Renal pelvis (tissue), 1 donor: ENCODE measurements at regions not wholly inside any gene's neighbourhood (a gene's known extent, or its start where the extent isn't known, plus 50 kb on each side); places are given as distances from the start of the nearest gene placed in this dataset.
A peak's percentile ranks its signal among the peaks of the same experiment; 100 is the strongest.
"Not testable (repeated sequence)": the region's sequence is repeated elsewhere in the genome, so short reads cannot be mapped to it uniquely, and the experiment has no call there.

ENCODE experiments used
- DNase-seq: peaks from one replicate; pipeline ENCODE4 v3.0.0-alpha.2; 2013

DNA sequence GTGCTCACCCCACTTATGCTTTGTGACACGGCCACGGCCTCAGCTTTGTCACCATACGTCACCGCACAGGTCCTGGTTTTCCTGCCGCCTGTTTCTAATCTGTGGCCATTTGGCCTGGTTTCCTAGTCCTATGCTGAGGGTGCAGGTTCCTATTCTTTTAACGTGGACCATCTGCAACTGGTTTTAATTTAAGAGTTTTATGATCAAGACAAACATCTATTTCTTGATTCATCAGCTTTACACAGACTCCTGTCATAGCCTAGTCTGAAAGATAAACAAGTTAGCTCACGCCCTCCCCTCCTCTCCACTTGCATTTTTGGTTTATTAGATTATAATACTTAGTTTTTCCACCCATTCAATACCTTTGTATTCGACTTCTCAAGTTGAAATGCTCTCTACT lies 97.5 kb upstream of the RPS6KA2 start:
- no peak for DNase-seq

DNA sequence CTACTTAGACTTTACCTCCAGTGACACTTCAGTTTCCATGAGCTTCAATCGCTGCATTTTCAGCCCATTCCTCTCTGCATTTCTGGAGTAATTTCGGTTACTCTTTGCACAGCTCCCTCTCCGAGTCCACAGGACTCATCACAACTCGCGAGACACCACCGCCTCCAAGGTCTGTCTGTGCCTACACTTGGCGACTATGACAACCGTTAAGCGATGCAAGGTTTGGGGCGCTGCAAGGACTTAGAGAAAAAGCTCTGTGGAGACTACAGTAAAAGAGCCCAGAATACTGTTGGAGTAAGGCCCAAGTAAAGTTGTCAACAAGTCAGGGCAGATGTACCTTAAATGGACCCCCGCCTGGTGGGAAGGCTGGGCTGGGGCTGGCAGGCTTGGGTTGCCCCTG lies 95.7 kb upstream of the RPS6KA2 start:
- no peak for DNase-seq

DNA sequence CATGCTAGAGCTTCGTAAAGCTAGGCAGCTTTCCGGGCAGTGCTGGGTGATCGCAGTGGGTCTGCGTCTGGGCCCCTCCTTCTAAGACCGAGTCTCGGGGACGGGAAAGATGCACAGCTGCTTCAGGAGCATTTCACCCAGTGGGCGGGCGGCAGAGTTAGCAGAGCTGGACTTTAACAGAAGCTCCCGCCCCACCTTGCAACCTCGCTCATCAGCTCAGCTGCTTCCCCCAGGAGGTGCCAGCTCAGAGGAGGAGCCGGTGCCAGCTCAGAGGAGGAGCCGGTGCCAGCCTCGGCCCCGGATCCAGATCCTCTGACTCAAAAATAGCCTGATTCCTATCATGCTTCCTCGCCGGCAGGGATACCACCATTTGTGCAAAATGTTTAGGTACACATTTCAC lies 94.5 kb upstream of the RPS6KA2 start:
- DNase-seq: no peak

DNA sequence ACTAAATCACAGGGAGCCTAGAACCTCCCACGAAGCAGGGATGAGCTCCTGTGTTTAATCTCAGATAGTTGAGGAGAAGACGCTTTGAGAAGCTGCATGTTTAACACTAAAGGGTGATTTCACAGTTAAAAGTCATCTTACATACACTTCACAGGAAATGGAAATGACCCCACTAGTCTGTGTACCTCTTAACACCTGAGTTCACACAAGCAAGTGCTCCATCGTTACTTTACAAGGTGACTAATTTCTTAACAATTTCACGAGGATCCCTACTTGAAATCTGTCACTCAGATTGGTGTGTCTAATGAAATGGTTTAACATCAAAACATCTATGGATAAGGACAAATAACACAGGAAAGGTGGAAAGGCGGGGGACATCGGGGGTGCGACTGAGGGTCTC lies 93.8 kb upstream of the RPS6KA2 start:
- no peak for DNase-seq

DNA sequence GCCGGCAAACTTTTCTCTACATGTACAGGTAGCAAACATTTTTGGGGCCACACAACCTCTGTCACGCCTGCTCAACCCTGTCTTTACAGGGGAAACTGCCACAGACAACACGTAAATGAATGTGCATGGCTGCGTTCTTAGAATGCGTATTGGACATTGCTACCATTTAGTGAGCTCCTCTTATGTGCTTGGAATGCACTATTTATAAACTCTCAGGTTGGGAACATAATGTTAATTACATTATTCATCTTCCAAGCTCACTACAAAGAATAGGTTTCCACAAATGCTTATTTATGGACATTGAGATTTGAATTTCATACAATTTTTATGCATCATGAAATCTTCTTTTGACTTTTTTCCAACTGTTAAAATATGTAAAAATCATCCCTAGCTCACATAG lies 92.0 kb upstream of the RPS6KA2 start:
- no peak for DNase-seq

DNA sequence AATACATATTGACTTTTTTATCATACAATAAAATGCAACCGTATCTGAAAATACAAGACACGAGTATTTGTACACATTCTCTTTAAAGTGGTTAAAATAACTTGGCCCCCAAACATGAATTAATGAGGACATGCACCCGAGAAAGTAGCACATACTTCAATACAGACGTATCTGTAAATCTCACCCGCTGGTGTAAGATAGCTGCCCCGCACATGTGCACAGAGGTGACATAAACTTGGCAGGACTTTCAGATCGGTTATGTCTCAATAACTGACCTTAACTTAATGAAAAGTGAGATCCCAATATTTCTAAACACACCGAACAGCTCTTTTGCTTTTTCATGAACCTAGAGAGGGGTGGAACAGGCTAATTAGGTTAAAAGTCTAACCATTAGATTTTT lies 91.5 kb upstream of the RPS6KA2 start:
- no peak for DNase-seq

DNA sequence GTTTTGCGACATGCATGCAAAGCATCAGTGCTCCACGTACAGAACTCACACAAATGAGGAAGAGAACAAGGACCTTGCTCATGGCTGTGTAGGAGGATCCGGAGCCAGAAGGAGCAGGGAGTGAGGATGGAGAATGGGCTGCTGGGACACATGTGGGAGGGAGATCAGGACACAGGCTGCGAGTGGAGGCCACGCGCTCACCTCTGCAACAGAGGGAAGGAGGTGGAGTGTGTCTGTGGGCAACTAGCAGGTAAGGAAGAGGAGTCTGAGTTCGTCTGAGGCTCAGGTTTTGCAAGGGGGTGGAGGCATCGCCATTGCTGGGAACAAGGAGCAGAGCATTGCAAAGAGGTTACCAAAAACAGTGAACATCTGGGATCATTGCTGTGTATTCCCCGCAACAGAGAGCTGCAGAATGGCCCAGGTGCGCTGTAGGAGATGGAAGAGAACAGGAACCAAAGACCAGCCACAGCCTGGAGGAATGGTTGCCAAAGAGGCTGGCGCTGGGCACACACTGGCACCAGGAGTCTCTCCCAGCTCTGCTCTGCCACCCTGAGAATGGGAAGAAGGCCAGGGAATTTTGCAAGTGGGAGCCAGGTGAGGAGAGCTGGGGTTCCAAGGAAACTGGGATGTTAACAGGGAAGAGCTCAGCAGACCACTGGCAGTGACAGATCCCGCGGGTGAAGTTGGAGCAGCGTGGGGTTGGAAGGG lies 90.0 kb upstream of the RPS6KA2 start:
- no peak for DNase-seq

DNA sequence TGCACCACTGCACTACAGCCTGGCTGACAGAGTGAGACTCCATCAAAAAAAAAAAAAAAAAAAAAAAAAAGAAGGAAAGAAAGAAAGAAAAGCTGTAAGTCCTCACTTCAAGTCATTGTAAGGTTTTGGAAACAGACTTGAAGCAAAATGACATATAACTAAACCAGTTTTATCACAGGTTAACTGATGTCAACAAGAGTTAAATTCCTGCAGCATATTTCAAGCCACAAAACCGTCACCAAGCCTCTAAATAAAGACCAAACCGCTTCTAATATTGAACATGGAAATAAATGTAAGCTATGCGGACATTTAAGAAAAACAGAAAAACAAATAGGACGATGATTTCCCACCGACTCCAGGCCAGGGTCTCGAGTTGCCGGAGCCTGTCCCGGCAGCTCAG lies 88.9 kb upstream of the RPS6KA2 start:
- DNase-seq: peak; percentile 59

DNA sequence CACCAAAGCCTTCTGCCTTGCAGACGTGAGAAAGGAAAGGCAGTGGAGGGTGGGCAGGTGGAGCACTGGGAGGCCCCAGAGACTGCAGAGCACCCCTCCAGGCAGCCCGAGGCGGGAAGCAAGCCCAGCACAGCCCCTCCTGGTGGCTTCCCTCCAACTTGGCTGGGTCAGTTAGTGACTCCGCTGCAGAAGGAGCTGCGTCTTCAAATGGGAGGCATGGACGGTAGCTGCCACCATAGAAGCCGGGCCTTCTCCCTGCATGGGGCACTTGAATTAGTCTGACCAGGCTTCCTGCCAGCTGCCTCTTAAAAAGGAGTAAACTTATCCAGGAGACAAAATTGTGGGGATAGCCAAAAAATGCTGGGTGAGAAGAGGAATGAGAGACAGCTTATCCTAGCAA lies 88.0 kb upstream of the RPS6KA2 start:
- no peak for DNase-seq

DNA sequence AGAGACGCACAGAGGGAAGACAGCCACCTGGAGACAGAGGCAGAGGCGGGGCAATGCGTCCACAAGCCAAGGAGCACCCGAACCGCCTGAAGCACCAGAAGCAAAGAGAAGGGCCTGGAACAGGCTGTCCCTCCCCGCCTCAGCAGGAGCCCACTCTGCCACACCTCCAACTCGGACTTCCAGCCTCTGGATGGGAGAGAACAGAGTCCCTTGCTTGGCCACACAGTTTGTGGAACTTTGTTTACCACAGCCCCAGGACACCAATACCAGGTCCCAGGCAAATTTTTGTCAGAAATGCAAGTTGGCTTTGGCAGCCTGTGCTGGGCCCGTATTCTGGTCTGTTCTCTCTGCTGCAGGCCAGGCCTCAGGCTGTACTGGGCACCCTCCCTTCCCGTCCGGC lies 87.5 kb upstream of the RPS6KA2 start:
- DNase-seq: no peak

DNA sequence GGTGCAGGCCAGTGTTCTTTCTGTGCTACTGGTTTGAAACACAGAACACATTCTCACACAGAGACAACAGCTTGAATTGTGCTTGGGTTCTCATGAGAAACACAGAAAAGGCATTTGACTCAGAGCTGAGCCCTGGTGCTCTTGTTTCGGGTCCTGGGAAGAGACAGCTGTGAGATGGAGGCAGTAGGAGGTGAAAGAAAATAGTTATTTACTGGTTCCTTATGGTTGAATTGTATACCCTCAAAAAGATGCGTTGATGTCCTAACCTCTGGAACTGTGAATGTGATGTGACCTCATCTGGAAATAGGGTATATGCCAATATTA lies 87.1 kb upstream of the RPS6KA2 start:
- no peak for DNase-seq

DNA sequence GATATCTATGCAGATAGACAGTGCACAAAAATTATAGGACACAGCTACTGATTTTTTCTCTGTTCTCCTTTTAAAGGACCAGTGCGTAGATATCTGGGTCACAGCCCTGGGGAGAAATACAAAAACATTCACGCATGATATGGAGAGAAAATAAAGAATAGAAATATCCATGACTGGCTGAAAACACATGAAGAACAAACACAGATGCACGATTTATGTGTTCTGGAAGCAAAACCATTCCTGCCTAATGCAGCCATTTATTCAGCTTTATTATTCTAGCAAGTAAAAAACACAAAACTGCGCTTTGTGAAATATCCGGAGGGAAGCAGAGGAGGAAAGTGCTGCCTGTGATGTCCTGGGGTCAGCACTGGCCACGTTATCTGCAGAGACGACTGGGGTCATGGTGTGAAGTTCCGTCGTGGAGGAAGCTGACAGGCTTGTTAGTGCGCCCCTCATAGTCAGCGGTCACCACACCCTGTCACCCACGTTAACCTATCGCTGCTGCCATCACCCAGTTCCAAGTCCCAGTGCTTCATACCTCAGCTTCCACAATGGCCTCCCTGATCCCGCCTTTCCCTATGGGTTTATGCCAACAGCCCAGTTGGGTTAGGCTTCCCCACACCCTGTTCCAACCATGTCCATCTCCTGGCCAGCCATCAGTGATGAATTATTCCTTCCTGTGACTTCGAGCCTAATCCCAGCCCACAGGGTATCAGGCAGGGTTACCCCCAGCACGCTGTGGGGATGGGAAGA lies 86.6 kb upstream of the RPS6KA2 start:
- peak; percentile 51 for DNase-seq

DNA sequence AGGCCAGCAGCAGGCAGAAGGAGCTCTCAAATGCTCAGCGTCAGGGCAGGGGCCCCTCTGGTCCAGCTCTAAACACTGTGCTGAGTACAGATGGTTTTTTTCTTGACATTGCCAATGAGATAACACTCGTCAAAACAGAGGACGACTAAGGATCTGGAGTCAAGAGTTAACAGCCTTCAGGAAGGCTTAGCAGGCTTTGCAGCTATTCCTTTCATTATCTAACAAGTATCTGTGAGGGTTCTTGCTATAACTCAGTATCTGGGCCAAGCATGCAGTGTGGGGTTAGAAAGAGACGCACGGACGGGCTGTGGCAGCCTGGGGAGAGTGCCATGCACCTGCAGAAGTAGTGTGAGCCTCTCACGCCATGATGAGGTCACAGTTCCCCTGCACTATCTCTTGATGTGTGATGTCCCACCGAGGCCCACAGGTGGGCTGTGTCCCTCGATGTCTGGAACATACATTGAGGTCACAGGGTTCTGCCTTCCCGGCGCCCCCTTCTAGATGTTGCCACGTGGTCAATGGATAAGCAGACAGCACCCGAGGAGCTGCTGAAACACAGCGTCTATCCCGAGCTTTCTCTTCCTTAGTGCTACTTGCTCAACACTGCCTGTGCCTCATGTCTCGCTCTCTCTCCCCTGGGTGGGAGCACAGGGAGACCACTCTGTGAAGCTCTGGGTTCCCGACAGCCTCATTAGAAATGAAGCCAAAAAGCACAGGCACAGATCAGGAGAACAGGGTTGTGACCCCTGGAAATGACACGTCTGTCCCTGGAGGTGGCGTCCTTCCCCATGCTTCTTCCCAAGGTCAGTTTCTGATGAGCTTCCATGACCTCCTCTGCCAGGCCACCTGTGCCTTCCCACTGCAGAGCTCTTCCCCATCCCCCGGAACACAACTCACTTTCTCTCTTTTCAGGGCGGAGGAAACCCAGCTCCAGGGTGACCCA lies 85.5 kb upstream of the RPS6KA2 start:
- DNase-seq: no peak

DNA sequence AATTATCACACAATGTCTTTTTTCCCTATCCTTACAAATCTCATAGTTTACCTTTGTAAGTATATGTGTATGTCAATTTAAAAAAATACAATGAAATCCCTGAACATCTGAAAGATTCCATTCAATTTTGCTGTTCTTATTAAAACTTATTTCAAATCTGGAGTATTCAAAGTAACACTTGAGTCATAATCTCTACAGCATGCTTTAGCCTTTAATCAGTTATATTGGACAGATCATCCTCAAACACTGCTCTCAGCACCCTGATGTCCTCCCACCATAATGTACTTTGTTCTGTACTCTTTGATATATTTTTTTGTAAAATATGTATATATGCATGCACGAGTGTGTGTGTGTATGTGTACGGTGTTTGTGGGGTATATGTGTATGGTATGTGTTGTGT lies 83.0 kb upstream of the RPS6KA2 start:
- no peak for DNase-seq

DNA sequence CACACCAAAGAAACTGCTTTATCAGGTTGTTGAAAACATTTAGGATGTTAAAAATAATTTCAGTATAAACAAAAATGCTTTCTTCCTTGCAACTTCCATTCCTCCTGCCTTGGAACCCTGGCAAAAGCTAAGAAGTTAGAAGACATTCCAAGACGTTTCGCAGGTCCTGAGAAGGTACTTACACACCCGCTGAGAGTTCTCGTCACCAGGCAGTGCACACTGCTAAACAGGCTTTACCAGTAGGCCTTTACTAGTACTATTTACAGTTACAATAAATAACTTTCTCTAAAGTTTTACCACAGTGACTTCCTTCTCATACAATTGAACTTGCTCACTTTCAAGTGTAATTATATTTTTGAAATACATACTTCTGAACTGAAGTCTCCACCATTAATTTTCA lies 81.4 kb upstream of the RPS6KA2 start:
- no peak for DNase-seq

DNA sequence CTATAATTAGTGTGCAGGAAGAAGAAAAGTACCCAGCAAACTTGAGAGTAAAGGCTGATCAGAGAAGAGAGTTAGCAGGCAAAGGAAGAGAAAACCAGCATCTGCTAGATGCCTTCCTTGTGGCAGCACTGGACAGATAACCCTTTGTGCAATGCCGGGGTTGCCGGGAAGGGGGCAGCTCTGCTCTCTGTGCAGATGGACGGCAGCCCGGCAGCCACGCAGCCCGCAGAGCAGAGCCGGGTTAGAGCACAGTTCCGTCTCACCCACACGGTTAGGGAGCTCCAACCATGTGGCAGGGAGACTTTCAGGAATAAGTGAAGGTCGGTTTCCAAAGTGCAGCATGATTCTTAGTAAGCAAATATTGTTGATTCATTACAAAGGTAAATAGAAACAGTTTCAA lies 80.0 kb upstream of the RPS6KA2 start:
- DNase-seq: no peak

DNA sequence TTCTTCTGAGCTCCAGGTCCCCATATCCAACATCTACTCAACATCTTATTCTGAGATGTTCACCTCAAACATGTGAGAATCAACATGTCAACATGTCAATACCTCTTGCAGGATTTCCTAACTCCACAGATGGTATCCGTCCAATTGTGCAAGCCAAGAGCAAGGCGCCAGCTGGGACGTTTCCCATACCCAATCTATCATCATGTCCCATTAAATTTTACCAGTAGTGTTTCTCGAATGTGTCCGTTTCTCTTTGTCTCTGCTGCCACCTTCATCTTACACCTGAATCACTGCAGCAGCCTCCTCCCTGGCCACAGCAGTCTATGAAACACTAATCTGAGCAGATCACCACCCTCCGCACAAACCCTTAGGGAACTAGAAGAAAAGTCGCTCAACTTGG lies 78.0 kb upstream of the RPS6KA2 start:
- DNase-seq: no peak

DNA sequence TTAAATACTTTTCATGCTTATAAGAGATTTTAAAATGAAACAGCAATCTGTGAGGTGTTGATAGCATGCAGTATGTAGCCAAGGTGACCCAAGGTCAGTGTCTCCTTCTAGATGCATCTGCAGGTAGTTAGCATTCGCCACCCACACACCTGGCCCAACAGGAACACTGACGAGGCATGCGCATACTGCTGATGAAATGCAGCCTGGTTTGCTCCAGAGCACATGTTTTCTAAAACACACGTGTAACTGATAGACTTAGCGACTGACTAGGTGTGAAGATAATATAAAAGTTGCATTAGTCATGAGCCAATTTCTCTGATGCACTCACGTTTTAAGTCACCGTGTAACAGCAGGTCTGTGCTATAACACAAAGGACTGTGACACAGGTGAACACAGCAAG lies 77.1 kb upstream of the RPS6KA2 start:
- DNase-seq: no peak

DNA sequence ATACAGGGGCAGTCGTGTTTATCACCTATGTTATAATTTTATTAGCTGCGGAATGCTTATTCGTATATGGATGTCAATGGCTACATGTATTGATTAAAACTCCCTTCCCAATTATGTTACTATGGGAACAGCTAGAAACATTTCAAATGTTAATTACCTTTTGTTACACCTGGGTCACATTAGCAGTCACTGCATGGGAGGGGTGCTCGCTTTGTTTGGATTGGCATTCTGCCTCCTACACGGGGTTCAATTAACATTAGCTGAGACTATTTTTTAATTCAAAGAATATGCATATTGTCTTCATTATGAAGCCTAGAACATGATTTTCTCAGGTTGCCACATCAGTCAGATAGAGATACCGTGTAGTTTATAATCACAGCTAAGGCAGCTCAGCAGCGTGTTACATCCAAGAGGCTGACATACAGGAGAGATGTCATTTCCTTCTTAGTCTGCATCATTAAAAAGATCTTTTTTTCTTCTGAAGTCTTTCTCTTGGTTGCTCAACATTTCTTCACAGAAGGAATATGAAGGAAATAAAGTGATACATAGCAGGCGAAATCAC lies 76.2 kb upstream of the RPS6KA2 start:
- DNase-seq: no peak

DNA sequence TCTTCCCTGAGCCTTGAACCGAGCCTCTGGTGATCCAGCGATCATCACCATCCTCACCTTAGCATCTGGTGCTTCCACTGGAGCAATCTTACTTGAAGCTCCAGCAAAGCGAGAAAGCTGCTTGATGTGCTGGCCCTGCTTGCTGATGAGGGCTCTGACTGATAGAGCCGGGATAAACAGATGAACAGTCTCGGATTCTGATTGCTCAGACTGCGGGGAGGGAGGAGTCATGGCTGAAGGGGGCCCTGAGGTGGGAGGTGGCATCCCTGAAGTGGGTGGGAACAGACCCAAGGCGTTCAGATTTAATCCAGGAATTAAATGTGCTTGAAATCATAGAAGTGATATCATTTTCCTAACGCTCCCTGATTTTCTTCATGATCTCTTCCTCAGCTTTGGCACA lies 74.4 kb upstream of the RPS6KA2 start:
- DNase-seq: not testable (repeated sequence)

DNA sequence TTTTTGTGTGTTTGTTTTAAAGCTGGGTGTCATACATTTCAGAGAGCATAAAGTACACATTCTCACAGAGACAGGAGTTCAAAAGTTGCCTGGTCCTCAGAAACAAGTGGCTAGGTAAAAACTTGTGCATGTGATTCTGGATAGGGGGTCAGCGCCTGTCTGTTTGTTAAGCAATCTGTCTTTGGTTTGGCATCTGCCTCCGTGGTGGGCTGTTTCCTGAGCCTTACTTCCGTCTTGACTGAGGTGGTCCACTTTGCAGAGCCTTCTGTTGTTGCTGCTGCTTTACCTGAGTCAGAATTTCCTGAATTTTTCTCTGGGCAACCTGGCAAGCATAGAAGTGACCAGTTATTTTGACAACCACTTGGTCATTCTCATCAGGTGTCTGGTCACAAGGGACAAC lies 73.8 kb upstream of the RPS6KA2 start:
- not testable (repeated sequence) for DNase-seq

DNA sequence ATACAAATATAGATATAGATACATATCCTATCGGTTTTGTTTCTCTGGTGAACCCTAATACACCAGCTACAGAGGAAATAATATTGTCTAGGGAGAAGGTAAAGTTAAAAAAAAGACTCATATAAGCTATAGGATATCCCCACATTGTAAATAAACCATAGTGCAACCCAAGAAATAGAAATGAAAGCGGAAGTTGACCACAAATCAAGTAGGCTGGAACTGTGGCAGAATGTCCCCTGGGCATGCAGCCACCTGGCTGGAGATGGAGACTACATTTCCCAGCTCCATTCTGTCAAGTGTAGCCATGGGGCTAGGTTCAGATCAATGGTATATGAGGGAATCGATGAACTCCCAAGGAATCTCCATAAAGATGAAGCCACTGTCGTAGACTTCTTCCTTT lies 70.1 kb upstream of the RPS6KA2 start:
- no peak for DNase-seq

DNA sequence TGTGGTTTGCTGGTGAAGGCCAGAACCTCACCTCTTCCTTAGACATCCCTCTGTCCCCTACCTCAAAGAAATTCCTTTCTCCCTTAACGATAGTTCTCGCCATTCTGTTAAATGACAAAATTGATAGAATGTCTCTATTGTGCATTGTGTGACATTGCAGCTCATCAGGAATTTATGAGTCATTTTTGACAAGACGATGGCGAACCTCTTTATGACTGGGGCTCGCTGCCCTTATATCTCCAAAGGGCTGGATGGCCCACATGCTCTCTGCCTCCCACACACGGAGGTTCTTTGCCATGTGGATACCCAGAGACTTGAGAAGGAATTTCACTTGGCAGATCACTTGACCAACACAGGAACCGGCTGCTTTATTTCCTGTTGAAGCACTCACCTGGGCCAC lies 66.8 kb upstream of the RPS6KA2 start:
- DNase-seq: no peak
